ENCODE measurements at regions not wholly inside any gene's neighbourhood (a gene's known extent, or its start where the extent isn't known, plus 50 kb on each side); places are given as distances from the start of the nearest gene placed in this dataset.
"Not testable (repeated sequence)": the region's sequence is repeated elsewhere in the genome, so short reads cannot be mapped to it uniquely, and the experiment has no call there.

DNA sequence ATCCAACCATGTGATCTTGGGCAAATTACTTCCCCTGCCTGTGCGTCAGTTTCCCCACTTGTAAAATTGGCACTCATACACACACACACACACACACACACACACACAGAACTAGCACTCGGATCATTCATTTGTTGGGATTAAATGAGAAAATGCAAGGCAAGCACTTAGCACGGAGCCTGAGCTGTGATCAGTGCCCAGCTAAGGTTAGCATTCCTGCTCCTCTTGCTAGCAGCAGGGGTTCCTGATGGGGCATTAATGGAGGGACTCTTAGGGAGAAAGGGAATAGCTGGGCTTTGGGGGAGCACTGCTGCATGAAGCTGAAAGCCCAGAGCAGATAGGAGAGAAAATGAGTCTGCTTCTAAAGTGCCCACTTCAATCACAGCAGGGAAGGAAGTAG lies 187.7 kb upstream of the C2CD4B start:
- Mint-ChIP-seq H3K36me3 (ENCODE audit: low read depth) (no peaks in the 10 kb centered on the region), H3K9me3 (no peaks in the 10 kb centered on the region), H3K27ac (no peak overlapping the region), H3K27me3 (ENCODE audit: low read depth) (peaks cover 19% of the 10 kb centered on the region), H3K4me1 (ENCODE audit: low read depth) (no peaks in the 10 kb centered on the region), H3K4me3 (no peak overlapping the region)

- Mint-ChIP-seq H3K27ac (no peak overlapping the region), H3K4me1 (ENCODE audit: low read depth) (no peaks in the 10 kb centered on the region), H3K9me3 (no peaks in the 10 kb centered on the region), H3K4me3 (no peak overlapping the region), H3K27me3 (ENCODE audit: low read depth) (peaks cover 12% of the 10 kb centered on the region), H3K36me3 (ENCODE audit: low read depth) (no peaks in the 10 kb centered on the region)
Measured at GRCh38 chr15:62357431-62357830, 192.3 kb upstream of the C2CD4B start.

GRCh38 chr15:62359416-62359815 lies 194.3 kb upstream of the C2CD4B start:
- Mint-ChIP-seq H3K27ac (peak overlapping the region; percentile 15), H3K4me3 (no peak overlapping the region), H3K4me1 (ENCODE audit: low read depth) (no peaks in the 10 kb centered on the region), H3K36me3 (ENCODE audit: low read depth) (no peaks in the 10 kb centered on the region), H3K27me3 (ENCODE audit: low read depth) (peaks cover 13% of the 10 kb centered on the region), H3K9me3 (no peaks in the 10 kb centered on the region)

- Mint-ChIP-seq H3K36me3 (ENCODE audit: low read depth) (no peaks in the 10 kb centered on the region), H3K4me1 (ENCODE audit: low read depth) (no peaks in the 10 kb centered on the region), H3K27ac (no peak overlapping the region), H3K4me3 (no peak overlapping the region), H3K9me3 (no peaks in the 10 kb centered on the region), H3K27me3 (ENCODE audit: low read depth) (peaks cover 15% of the 10 kb centered on the region)
Measured at GRCh38 chr15:62360332-62361097, 195.4 kb upstream of the C2CD4B start.

GRCh38 chr15:62362144-62362543 lies 197.1 kb upstream of the C2CD4B start:
- Mint-ChIP-seq H3K36me3 (ENCODE audit: low read depth) (no peaks in the 10 kb centered on the region), H3K27ac (no peak overlapping the region), H3K27me3 (ENCODE audit: low read depth) (peaks cover 10% of the 10 kb centered on the region), H3K4me3 (no peak overlapping the region), H3K9me3 (no peaks in the 10 kb centered on the region), H3K4me1 (ENCODE audit: low read depth) (no peaks in the 10 kb centered on the region)

DNA sequence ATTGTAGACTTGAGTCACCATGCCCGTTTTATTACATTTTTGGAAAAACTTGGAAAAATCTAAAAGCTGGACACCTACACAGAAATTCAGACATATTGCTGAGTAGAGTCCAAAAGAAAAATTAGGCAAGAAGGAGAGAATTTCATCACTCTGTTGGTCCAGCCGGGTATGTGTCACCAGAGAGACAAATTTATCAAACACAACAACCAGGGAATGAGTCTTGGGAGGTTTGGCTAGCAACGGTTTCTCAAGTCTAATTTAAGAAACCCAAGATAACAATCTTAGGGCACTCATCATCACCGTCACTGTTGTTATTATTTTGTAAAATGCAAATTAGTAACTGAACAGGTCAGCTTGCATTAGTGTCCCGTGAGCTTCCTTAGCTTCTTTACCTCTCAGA lies 197.5 kb upstream of the C2CD4B start:
- H3K9me3 Mint-ChIP-seq, result no peaks in the 10 kb centered on the region
- no peaks in the 10 kb centered on the region for H3K4me1 Mint-ChIP-seq (ENCODE audit: low read depth)
- H3K4me3 Mint-ChIP-seq, result no peak overlapping the region
- H3K27me3 Mint-ChIP-seq (ENCODE audit: low read depth), result peaks cover 9% of the 10 kb centered on the region
- no peak overlapping the region for H3K27ac Mint-ChIP-seq
- no peaks in the 10 kb centered on the region for H3K36me3 Mint-ChIP-seq (ENCODE audit: low read depth)

DNA sequence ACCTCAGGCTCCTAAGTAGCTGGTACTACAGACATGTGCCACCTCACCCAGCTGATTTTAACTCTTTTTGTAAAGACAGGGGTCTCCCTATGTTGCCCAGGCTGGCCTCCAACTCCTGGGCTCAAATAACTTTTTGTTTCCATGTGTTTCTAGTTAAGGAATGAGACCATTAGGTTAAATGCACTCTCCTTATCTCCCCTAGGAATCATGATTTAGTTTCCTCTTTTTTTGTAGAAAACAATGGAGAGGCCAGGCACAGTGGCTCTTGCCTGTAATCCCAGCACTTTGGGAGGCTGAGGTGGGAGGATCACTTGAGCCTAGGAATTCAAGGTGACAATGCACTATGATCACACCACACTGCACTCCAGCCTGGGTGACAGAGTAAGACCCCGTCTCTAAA lies 198.8 kb upstream of the C2CD4B start:
- H3K27ac Mint-ChIP-seq, result no peak overlapping the region
- no peaks in the 10 kb centered on the region for H3K4me1 Mint-ChIP-seq (ENCODE audit: low read depth)
- H3K9me3 Mint-ChIP-seq, result no peaks in the 10 kb centered on the region
- H3K27me3 Mint-ChIP-seq (ENCODE audit: low read depth), result peaks cover 9% of the 10 kb centered on the region
- H3K4me3 Mint-ChIP-seq, result no peak overlapping the region
- no peaks in the 10 kb centered on the region for H3K36me3 Mint-ChIP-seq (ENCODE audit: low read depth)

DNA sequence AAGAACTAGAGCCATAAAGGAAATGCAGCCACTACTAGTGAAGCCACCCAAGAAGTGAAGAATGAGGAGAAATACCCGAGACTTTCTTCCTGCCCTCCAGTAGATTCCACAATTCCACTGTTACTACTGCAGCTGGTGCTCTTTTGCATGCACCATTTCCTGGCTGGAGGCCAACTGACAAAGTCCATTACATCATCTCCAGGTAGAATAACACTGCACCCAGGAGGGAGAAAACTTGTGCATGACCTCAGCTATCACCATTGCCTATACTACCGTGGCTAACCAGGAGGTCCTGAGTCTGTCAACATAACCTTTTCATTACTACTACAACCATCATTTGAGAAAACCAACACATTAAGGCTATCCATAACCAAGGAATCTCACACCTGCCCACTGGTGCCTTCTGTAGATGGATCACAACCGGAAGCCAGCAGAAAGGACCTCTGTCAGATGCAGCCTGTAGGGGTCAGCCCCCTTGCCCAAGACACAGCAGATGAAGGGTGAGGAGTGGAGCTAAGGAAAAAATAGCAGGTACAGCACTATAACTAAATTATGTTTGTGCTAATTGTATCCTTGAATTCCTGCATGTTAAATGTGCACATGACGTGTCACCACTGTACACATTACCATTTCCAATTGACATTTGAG lies 200.8 kb upstream of the C2CD4B start:
- Mint-ChIP-seq H3K27ac (no peak overlapping the region), H3K9me3 (no peaks in the 10 kb centered on the region), H3K27me3 (ENCODE audit: low read depth) (peaks cover 11% of the 10 kb centered on the region), H3K4me3 (no peak overlapping the region), H3K4me1 (ENCODE audit: low read depth) (no peaks in the 10 kb centered on the region), H3K36me3 (ENCODE audit: low read depth) (no peaks in the 10 kb centered on the region)

DNA sequence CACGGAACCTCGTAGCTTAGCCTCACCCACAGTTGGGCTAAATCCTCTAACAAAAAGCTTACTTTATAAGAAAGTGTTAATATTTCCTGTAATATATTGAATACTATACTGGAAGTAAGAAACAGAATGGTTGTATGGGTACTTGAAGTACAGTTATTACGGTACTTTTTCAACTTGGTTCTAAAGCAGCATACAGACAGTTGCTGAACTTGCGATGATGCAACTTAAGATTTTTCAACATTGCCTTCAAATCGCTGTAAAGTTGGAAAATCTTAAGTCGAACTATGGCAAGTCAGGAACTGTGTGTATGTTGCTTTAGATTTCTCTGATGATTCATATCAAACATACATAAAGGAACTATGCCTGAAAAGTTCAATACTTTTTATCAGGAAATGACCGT lies 204.4 kb upstream of the C2CD4B start:
- Mint-ChIP-seq H3K4me3 (no peak overlapping the region), H3K27ac (no peak overlapping the region), H3K36me3 (ENCODE audit: low read depth) (no peaks in the 10 kb centered on the region)

GRCh38 chr15:62371683-62372082 lies 206.6 kb upstream of the C2CD4B start:
- H3K9me3 Mint-ChIP-seq; H3K4me1 Mint-ChIP-seq (ENCODE audit: low read depth); H3K27ac Mint-ChIP-seq; H3K27me3 Mint-ChIP-seq (ENCODE audit: low read depth); H3K36me3 Mint-ChIP-seq (ENCODE audit: low read depth); H3K4me3 Mint-ChIP-seq: not testable (repeated sequence)

More for the DNA sequence above, 204.4 kb upstream of the C2CD4B start:
- H3K27me3 Mint-ChIP-seq (ENCODE audit: low read depth), result peaks cover 13% of the 10 kb centered on the region
- H3K9me3 Mint-ChIP-seq, result no peaks in the 10 kb centered on the region
- no peaks in the 10 kb centered on the region for H3K4me1 Mint-ChIP-seq (ENCODE audit: low read depth)

- H3K4me1 Mint-ChIP-seq (ENCODE audit: low read depth), result no peaks in the 10 kb centered on the region
- H3K27ac Mint-ChIP-seq, result no peak overlapping the region
- H3K36me3 Mint-ChIP-seq (ENCODE audit: low read depth), result no peaks in the 10 kb centered on the region
- no peaks in the 10 kb centered on the region for H3K9me3 Mint-ChIP-seq
- no peak overlapping the region for H3K4me3 Mint-ChIP-seq
- peaks cover 17% of the 10 kb centered on the region for H3K27me3 Mint-ChIP-seq (ENCODE audit: low read depth)
Measured at GRCh38 chr15:62377736-62378480, 212.8 kb upstream of the C2CD4B start.

GRCh38 chr15:62378772-62379498 lies 213.8 kb upstream of the C2CD4B start:
- H3K27me3 Mint-ChIP-seq (ENCODE audit: low read depth), result peaks cover 23% of the 10 kb centered on the region
- no peak overlapping the region for H3K27ac Mint-ChIP-seq
- H3K4me3 Mint-ChIP-seq, result no peak overlapping the region
- H3K9me3 Mint-ChIP-seq, result no peaks in the 10 kb centered on the region
- no peaks in the 10 kb centered on the region for H3K36me3 Mint-ChIP-seq (ENCODE audit: low read depth)
- no peaks in the 10 kb centered on the region for H3K4me1 Mint-ChIP-seq (ENCODE audit: low read depth)

DNA sequence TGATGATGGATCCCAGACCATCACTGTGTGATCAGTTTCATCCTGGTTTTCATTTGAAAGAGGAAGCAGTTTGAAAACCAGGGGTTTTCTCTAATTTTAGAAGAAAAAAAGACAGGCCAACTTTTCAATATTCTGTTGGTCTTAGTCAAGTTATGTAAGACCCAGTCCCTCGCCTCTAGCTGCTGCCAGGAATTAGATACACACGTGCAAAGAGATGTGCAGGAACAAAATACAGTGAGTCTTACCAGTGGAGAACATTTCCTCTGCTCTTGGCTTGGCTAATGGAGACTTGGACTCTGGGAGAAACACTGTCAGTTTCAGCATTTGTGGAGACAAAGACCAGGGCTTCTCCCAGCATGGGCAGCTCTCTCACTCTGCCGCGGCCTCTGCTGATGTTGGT lies 214.9 kb upstream of the C2CD4B start:
- Mint-ChIP-seq H3K36me3 (ENCODE audit: low read depth) (no peaks in the 10 kb centered on the region), H3K4me3 (no peak overlapping the region), H3K9me3 (no peaks in the 10 kb centered on the region), H3K27ac (no peak overlapping the region), H3K4me1 (ENCODE audit: low read depth) (no peaks in the 10 kb centered on the region), H3K27me3 (ENCODE audit: low read depth) (peaks cover 29% of the 10 kb centered on the region)

GRCh38 chr15:62382046-62382445 lies 217.0 kb upstream of the C2CD4B start:
- Mint-ChIP-seq H3K4me1 (ENCODE audit: low read depth) (no peaks in the 10 kb centered on the region), H3K36me3 (ENCODE audit: low read depth) (no peaks in the 10 kb centered on the region), H3K9me3 (no peaks in the 10 kb centered on the region), H3K27me3 (ENCODE audit: low read depth) (peaks cover 32% of the 10 kb centered on the region), H3K27ac (no peak overlapping the region), H3K4me3 (no peak overlapping the region)
